Ascending aorta (tissue), 2 donors: ENCODE measurements at regions not wholly inside any gene's neighbourhood (a gene's known extent, or its start where the extent isn't known, plus 50 kb on each side); places are given as distances from the start of the nearest gene placed in this dataset.

Source experiments
- DNase-seq, 2 donors: peaks; one replicate each; pipeline ENCODE4 v3.0.0-alpha.2; 2019; ENCODE audit warnings: low spot score in 2 of 2
- H3K27ac ChIP-seq, 2 donors: fragments of 200-600 bp; sonication (generic); one replicate each; pipeline ENCODE4 v1.5.1; 2016 to 2017; ENCODE audit warnings: mild to moderate bottlenecking in 1 of 2
- H3K27me3 ChIP-seq: fragments of 200-600 bp; sonication (generic); one replicate; pipeline ENCODE4 v1.5.1; 2017
- H3K36me3 ChIP-seq, 2 donors: fragments of 200-600 bp; sonication (generic); one replicate each; pipeline ENCODE4 v1.5.1; 2016
- H3K4me1 ChIP-seq, 2 donors: fragments of 200-600 bp; sonication (generic); one replicate each; pipeline ENCODE4 v1.5.1; 2016 to 2017; ENCODE audit warnings: mild to moderate bottlenecking in 1 of 2
- H3K4me3 ChIP-seq, 2 donors: fragments of 200-600 bp; sonication (generic); one replicate each; pipeline ENCODE4 v1.5.1; 2016 to 2017; ENCODE audit warnings: mild to moderate bottlenecking in 1 of 2
- H3K9me3 ChIP-seq, 2 donors: fragments of 200-600 bp; sonication (generic); one replicate each; pipeline ENCODE4 v1.5.1; 2016
- CTCF ChIP-seq, 3 experiments: fragments of 200-600 bp in 2 of 3; fragments of 450-650 bp in 1 of 3; sonication (generic) in 2 of 3; IDR thresholded peaks; one replicate each; pipeline ENCODE4 v1.5.1; 2016 to 2019; ENCODE audit warnings: antibody characterized with exemption in 3 of 3, mild to moderate bottlenecking in 1 of 3, moderate library complexity in 1 of 3
- intact Hi-C: fragments of 100-400 bp; cut with DNase I; formaldehyde crosslinking; loops from one replicate; pipeline ENCODE4 v1.15.1; 2023

GRCh38 chr2:47996808-47997207 is 90.5 kb upstream of the FBXO11 start:
- no peak for TF ChIP-seq CTCF (IDR thresholded peaks at IDR 0.05)
- intact Hi-C loops, result no loop called here
- H3K27me3 ChIP-seq, result no peaks in the 10 kb centered on the region

GRCh38 chr2:47999512-47999911 is 93.2 kb upstream of the FBXO11 start:
- Histone ChIP-seq H3K27me3 (no peaks in the 10 kb centered on the region), H3K36me3 (no peaks in the 10 kb centered on the region), H3K27ac (no peak overlapping the region), H3K4me1 (no peaks in the 10 kb centered on the region), H3K4me3 (no peak overlapping the region), H3K9me3 (no peaks in the 10 kb centered on the region)
- no peak for TF ChIP-seq CTCF (IDR thresholded peaks at IDR 0.05)
- intact Hi-C loops, result no loop called here
- no peak for DNase-seq

More at GRCh38 chr2:47996808-47997207, 90.5 kb upstream of the FBXO11 start:
- no peak for DNase-seq
- H3K27ac ChIP-seq, result no peak overlapping the region
- H3K9me3 ChIP-seq, result no peaks in the 10 kb centered on the region
- H3K36me3 ChIP-seq, result no peaks in the 10 kb centered on the region
- no peak overlapping the region for H3K4me3 ChIP-seq
- H3K4me1 ChIP-seq, result no peaks in the 10 kb centered on the region

GRCh38 chr2:48001498-48001897 is 95.2 kb upstream of the FBXO11 start:
- intact Hi-C loops, result no loop called here
- Histone ChIP-seq H3K27me3 (no peaks in the 10 kb centered on the region), H3K36me3 (no peaks in the 10 kb centered on the region), H3K4me3 (no peak overlapping the region), H3K27ac (no peak overlapping the region), H3K4me1 (no peaks in the 10 kb centered on the region), H3K9me3 (no peaks in the 10 kb centered on the region)
- TF ChIP-seq CTCF (IDR thresholded peaks at IDR 0.05), result no peak
- DNase-seq, result no peak

- no peak overlapping the region for H3K4me3 ChIP-seq
- H3K4me1 ChIP-seq, result no peaks in the 10 kb centered on the region
- H3K27me3 ChIP-seq, result no peaks in the 10 kb centered on the region
- intact Hi-C loops, result no loop called here
- no peak overlapping the region for H3K27ac ChIP-seq
- H3K36me3 ChIP-seq, result no peaks in the 10 kb centered on the region
- no peak for TF ChIP-seq CTCF (IDR thresholded peaks at IDR 0.05)
- no peaks in the 10 kb centered on the region for H3K9me3 ChIP-seq
- DNase-seq, result no peak
These were observed 99.8 kb upstream of the FBXO11 start for GRCh38 chr2:48006094-48006493.

- no peak for DNase-seq
- Histone ChIP-seq H3K36me3 (no peaks in the 10 kb centered on the region), H3K4me1 (no peaks in the 10 kb centered on the region), H3K27ac (no peak overlapping the region), H3K4me3 (no peak overlapping the region), H3K9me3 (no peaks in the 10 kb centered on the region), H3K27me3 (no peaks in the 10 kb centered on the region)
- intact Hi-C loops, result no loop called here
- TF ChIP-seq CTCF (IDR thresholded peaks at IDR 0.05), result no peak
These were observed 101.5 kb upstream of the FBXO11 start for GRCh38 chr2:48007699-48008268.

GRCh38 chr2:48009256-48009655 is 103.0 kb upstream of the FBXO11 start:
- H3K4me1 ChIP-seq, result no peaks in the 10 kb centered on the region
- no peaks in the 10 kb centered on the region for H3K9me3 ChIP-seq
- no peak for DNase-seq
- H3K4me3 ChIP-seq, result no peak overlapping the region
- no peaks in the 10 kb centered on the region for H3K36me3 ChIP-seq
- no peak for TF ChIP-seq CTCF (IDR thresholded peaks at IDR 0.05)
- intact Hi-C loops, result no loop called here
- no peaks in the 10 kb centered on the region for H3K27me3 ChIP-seq
- no peak overlapping the region for H3K27ac ChIP-seq
